Panc1 (cell line): ENCODE measurements at regions not wholly inside any gene's neighbourhood (a gene's known extent, or its start where the extent isn't known, plus 50 kb on each side); places are given as distances from the start of the nearest gene placed in this dataset.

Experiments
- ATAC-seq: fragments of 200-7000 bp; cut with Tn5 transposase; 2 replicates; pipeline ENCODE4 v1.9.1; 2020; ENCODE audit warnings: mild to moderate bottlenecking, moderate library complexity
- BruUV-seq: library from RNA; stranded (reverse); fragments of 400-500 nt; replicated peaks from 2 replicates; lab custom pipeline; 2021; lab: Mats Ljungman, UMichigan
- CTCF ChIA-PET: fragments of 300-600 bp; sonication (Branson Sonifier 250); formaldehyde crosslinking; loops from one replicate; lab custom pipeline; 2022; ENCODE audit warnings: antibody characterized with exemption; lab: Charles Lee
- POLR2A ChIA-PET: fragments of 300-600 bp; sonication (Branson Sonifier 250); formaldehyde crosslinking; loops from one replicate; lab custom pipeline; 2022; ENCODE audit warnings: antibody characterized with exemption; lab: Charles Lee
- DNase-seq: peaks from one replicate; pipeline ENCODE4 v3.0.0-alpha.2; 2010; ENCODE audit warnings: low read depth, low spot score
- H3K27ac ChIP-seq: 2 replicates; pipeline ENCODE4 v1.5.1; 2011; ENCODE audit warnings: mild to moderate bottlenecking, low read length, inconsistent platforms
- H3K27me3 ChIP-seq: fragments of 200-500 bp; sonication (Bioruptor generic); 2 replicates; pipeline ENCODE4 v1.6.0; 2014; ENCODE audit warnings: low read length, inconsistent platforms; ENCODE audit not compliant: control insufficient read depth, insufficient read depth
- H3K36me3 ChIP-seq: fragments of 200-500 bp; sonication (Bioruptor generic); 2 replicates; pipeline ENCODE4 v1.5.1; 2014; ENCODE audit warnings: inconsistent platforms, mild to moderate bottlenecking, low read length, moderate library complexity; ENCODE audit not compliant: control insufficient read depth, insufficient read depth
- H3K4me1 ChIP-seq: 2 replicates; pipeline ENCODE4 v1.5.1; 2011; ENCODE audit warnings: inconsistent platforms, mild to moderate bottlenecking, low read length, moderate library complexity; ENCODE audit not compliant: control insufficient read depth, insufficient read depth
- H3K4me3 ChIP-seq, 2 experiments: 2 replicates each; pipeline ENCODE4 v1.5.1; 2011 to 2012; ENCODE audit warnings: low read depth in 2 of 2, low read length in 2 of 2, mild to moderate bottlenecking in 2 of 2, inconsistent platforms in 1 of 2, moderate library complexity in 1 of 2
- H3K9me3 ChIP-seq: fragments of 200-500 bp; sonication (Bioruptor generic); 2 replicates; pipeline ENCODE4 v1.5.1; 2014; ENCODE audit warnings: low read depth, mild to moderate bottlenecking, inconsistent platforms, low read length, moderate library complexity; ENCODE audit not compliant: control insufficient read depth, insufficient read depth
- CTCF ChIP-seq: fragments of 450-650 bp; IDR thresholded peaks from 2 replicates; pipeline ENCODE4 v1.5.1; 2017; ENCODE audit warnings: mild to moderate bottlenecking
- POLR2AphosphoS5 ChIP-seq: IDR thresholded peaks from 2 replicates; pipeline ENCODE4 v1.6.1; 2012; ENCODE audit warnings: mild to moderate bottlenecking, low read depth, low read length, moderate library complexity
- REST ChIP-seq, 2 experiments: IDR thresholded peaks; 2 replicates each; pipeline ENCODE4 v1.6.1; 2011 to 2012; ENCODE audit warnings: low read depth in 2 of 2, control low read depth in 1 of 2, low read length in 1 of 2, mild to moderate bottlenecking in 1 of 2, moderate library complexity in 1 of 2; ENCODE audit not compliant: insufficient read depth in 1 of 2
- SIN3A ChIP-seq: IDR thresholded peaks from 2 replicates; pipeline ENCODE4 v1.6.1; 2012; ENCODE audit warnings: low read depth, mild to moderate bottlenecking, low read length, moderate library complexity, borderline replicate concordance; ENCODE audit not compliant: insufficient read depth
- TCF7L2 ChIP-seq: IDR thresholded peaks from 2 replicates; pipeline ENCODE4 v1.6.1; 2011; ENCODE audit warnings: mild to moderate bottlenecking, low read depth, low read length, inconsistent platforms
- in situ Hi-C: cut with HindIII; loops from 2 replicates; pipeline ENCODE4 v1.10.0; 2016; ENCODE audit warnings: low sequenced_read_pairs, low pct_unique_long_range_greater_than_20kb
- intact Hi-C: fragments of 100-400 bp; cut with micrococcal nuclease; formaldehyde crosslinking; loops from one replicate; pipeline ENCODE4 v1.10.0; 2022; ENCODE audit not compliant: unreplicated experiment

- Histone ChIP-seq H3K4me1 (no peaks in the 10 kb centered on the region), H3K4me3 (no peak overlapping the region), H3K27me3 (no peaks in the 10 kb centered on the region), H3K36me3 (no peaks in the 10 kb centered on the region), H3K27ac (no peak overlapping the region), H3K9me3 (no peaks in the 10 kb centered on the region)
- ChIA-PET POLR2A (no interaction called here), CTCF (no interaction called here)
- intact Hi-C loops (no loop called here), in situ Hi-C loops (no loop called here)
- ATAC-seq: no peak
- DNase-seq: no peak
- BruUV-seq: no TSS peak
- TF ChIP-seq CTCF (no peak), SIN3A (no peak), TCF7L2 (no peak)
Observed at GRCh38 chrX:39104745-39105144, 303.5 kb downstream of the MID1IP1 start.

GRCh38 chrX:39112143-39112542, 310.9 kb downstream of the MID1IP1 start:
- Histone ChIP-seq H3K27ac (no peak overlapping the region), H3K36me3 (no peaks in the 10 kb centered on the region), H3K4me1 (no peaks in the 10 kb centered on the region), H3K4me3 (no peak overlapping the region), H3K9me3 (no peaks in the 10 kb centered on the region), H3K27me3 (no peaks in the 10 kb centered on the region)
- BruUV-seq: no TSS peak
- no peak for ATAC-seq
- no peak for DNase-seq
- in situ Hi-C loops: no loop called here
- ChIA-PET POLR2A (no interaction called here), CTCF (no interaction called here)
- intact Hi-C loops: no loop called here
- TF ChIP-seq CTCF (no peak), POLR2AphosphoS5 (no peak), TCF7L2 (no peak), REST (IDR thresholded peaks at IDR 0.05; ENCODE audit: insufficient read depth in 1 of 2, low read depth in 2 of 2, low read length in 1 of 2) (no peak), SIN3A (no peak)

- ChIA-PET CTCF (no interaction called here), POLR2A (no interaction called here)
- H3K36me3 ChIP-seq: no peaks in the 10 kb centered on the region
- in situ Hi-C loops: no loop called here
- H3K27me3 ChIP-seq: no peaks in the 10 kb centered on the region
- DNase-seq: no peak
- intact Hi-C loops: no loop called here
- no peak overlapping the region for H3K4me3 ChIP-seq
- no peak for ATAC-seq
- H3K4me1 ChIP-seq: no peaks in the 10 kb centered on the region
- no peak overlapping the region for H3K27ac ChIP-seq
- TF ChIP-seq REST (IDR thresholded peaks at IDR 0.05; ENCODE audit: insufficient read depth in 1 of 2, low read depth in 2 of 2, low read length in 1 of 2) (no peak), POLR2AphosphoS5 (no peak), TCF7L2 (no peak), CTCF (no peak), SIN3A (no peak)
- H3K9me3 ChIP-seq: no peaks in the 10 kb centered on the region
- BruUV-seq: no TSS peak
Observed at GRCh38 chrX:39115166-39115565, 313.9 kb downstream of the MID1IP1 start.
